22Rv1 (cell line): ENCODE measurements at regions not wholly inside any gene's neighbourhood (a gene's known extent, or its start where the extent isn't known, plus 50 kb on each side); places are given as distances from the start of the nearest gene placed in this dataset.

Source experiments
- CTCF ChIP-seq: fragments of 450-650 bp; IDR thresholded peaks from 2 replicates; pipeline ENCODE4 v1.5.1; 2017; ENCODE audit warnings: mild to moderate bottlenecking
- ZFX ChIP-seq: fragments of 450-650 bp; IDR thresholded peaks from 2 replicates; pipeline ENCODE4 v1.6.1; 2017; ENCODE audit warnings: antibody characterized with exemption, borderline replicate concordance

- TF ChIP-seq CTCF (no peak), ZFX (no peak)
Observed at GRCh38 chr3:8187996-8188395, 313.6 kb upstream of the LMCD1 start.
